GM19328 (cell line): ENCODE measurements at regions not wholly inside any gene's neighbourhood (a gene's known extent, or its start where the extent isn't known, plus 50 kb on each side); places are given as distances from the start of the nearest gene placed in this dataset.
"Not testable (repeated sequence)": the region's sequence is repeated elsewhere in the genome, so short reads cannot be mapped to it uniquely, and the experiment has no call there.

Source experiments
- ATAC-seq: cut with Tn5 transposase; IDR thresholded peaks from one replicate; pipeline ENCODE4 v1.9.1; 2021; ENCODE audit warnings: mild to moderate bottlenecking, moderate library complexity; ENCODE audit not compliant: unreplicated experiment

GRCh38 chr15:34700891-34701427 is 53.8 kb downstream of the GJD2 start:
- ATAC-seq = no peak

- ATAC-seq = no peak
Measured at GRCh38 chr15:34699968-34700640, 54.7 kb downstream of the GJD2 start.

GRCh38 chr15:34696506-34696905 is 58.3 kb downstream of the GJD2 start:
- no peak for ATAC-seq

- no peak for ATAC-seq
Measured at GRCh38 chr15:34693053-34693744, 61.6 kb downstream of the GJD2 start.

GRCh38 chr15:34691034-34691433 is 63.8 kb downstream of the GJD2 start:
- no peak for ATAC-seq

- no peak for ATAC-seq
Measured at GRCh38 chr15:34688699-34689098, 66.1 kb downstream of the GJD2 start.

DNA sequence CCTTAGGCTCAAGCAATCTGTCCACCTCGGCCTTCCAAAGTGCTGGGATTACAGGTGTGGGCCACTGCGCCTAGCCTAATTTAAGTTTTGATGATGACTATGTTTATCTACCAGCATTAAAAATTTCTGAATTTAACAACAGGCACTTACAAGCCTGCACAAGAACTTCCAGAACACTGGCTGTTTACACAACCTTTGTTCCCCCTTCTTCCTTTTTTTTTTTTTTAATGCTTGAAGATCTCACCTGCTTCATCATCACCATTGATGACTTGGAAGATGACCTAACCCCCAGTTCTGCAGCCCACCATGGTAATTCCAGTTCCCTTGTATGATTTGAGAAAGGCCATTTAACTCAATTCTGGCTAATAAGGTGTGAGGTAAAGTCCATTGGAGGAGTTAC is 70.4 kb downstream of the GJD2 start:
- no peak for ATAC-seq

DNA sequence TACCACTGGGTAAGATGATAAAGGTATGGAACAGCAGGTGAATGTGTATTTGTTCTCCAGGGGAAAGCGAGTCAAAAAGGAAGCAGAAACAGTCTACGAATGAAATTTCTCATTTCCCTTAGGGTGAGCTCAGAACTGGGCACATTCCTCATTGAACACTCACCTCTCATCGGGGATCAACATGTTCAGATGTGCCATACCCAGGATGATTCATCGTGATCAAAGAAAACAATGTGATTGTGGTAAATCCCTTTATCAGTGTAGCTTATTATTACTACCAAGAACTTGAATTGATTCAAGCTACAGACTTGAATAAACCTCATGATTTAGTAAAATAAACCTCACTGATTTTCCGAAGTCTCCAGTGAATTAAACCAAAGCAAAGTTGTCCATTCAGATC is 72.1 kb downstream of the GJD2 start:
- no peak for ATAC-seq

GRCh38 chr15:34679291-34679690 is 75.5 kb downstream of the GJD2 start:
- ATAC-seq = no peak

DNA sequence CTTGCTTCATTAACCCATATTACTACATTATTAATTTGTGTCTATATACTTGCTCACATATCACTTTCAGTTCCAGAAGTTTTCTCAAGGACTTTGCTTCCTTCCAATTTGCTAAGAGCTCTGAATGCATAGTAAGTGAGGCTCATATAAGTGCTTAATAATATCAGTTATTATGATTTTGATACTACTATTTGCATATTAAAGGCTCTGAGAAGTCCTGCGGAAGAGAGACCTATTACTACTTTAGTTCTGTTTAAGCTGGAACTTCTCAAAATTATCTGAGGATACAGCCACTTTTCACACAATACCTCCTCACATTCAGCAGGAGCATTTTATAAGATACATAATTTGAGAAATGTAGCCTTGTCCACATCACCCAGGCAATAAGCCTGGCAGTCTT is 81.6 kb downstream of the GJD2 start:
- no peak for ATAC-seq

DNA sequence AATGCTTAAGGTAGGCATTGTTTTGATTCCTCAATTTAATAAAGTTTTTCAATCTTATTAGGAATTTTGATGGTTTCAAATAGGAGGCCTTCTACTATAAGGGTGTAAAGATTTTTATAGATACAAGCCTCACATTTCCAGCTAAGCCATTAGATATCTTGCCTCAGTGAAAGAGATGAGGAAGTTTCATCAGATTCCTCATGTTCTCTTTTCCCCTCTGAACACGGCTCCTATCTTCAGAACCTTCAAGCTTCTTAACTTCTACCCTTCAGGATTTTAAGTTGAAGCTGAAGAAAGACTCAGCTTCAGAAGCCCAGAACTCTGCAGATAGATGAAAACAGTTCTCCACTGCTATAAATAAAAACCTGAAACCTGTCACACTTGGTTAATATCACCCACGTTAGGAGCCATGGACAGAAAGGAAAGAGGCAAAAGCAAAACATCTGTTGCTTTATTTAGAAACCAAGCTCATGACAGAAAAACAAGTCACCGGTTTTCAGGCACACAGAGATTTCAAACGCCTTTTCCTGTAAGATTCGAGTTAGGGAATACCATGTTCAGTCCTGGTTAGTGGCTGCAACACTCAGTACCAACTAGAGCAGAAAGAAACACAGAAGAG is 82.2 kb upstream of the GOLGA8B start:
- no peak for ATAC-seq

DNA sequence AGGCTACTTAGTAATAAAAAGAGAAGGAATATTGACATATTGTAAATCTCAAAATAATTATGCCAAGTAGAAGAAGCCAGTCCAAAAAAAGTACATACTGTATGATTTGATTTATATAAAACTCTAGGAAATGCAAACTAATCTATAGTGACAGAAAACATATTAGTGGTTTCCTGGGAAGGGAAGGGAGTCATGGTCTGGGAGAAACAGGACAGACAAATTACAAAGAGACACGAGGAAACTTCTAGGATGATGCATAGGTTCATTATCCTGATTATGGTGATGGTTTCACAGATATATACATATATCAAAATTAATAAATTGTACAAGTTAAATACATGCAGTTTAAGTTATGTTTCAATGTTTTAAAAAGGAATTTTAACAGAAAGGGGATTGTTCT is 81.0 kb upstream of the GOLGA8B start:
- no peak for ATAC-seq

- ATAC-seq = no peak
Measured at GRCh38 chr15:34663101-34663500, 79.7 kb upstream of the GOLGA8B start.

DNA sequence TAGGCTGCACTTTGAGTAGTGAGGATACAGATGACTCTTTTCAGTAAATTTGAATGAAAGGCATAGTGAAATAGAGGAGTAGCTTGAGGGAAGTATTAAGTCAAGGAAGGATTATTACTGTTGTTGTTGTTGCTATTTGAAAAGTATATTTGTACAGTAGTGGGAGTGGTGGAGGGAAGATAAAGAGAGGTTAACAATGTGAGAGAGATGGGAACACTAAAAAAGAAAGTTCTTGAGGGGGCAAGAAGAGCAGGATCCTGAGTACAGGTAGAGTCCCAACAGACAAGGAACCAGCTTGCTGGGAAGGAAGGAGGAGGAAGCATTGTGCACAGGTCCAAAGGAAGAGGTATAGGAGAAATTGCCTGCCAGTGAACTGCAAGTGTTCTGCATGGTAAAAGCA is 75.6 kb upstream of the GOLGA8B start:
- no peak for ATAC-seq

GRCh38 chr15:34657469-34658127 is 74.1 kb upstream of the GOLGA8B start:
- ATAC-seq = no peak

GRCh38 chr15:34656005-34656796 is 72.8 kb upstream of the GOLGA8B start:
- no peak for ATAC-seq

DNA sequence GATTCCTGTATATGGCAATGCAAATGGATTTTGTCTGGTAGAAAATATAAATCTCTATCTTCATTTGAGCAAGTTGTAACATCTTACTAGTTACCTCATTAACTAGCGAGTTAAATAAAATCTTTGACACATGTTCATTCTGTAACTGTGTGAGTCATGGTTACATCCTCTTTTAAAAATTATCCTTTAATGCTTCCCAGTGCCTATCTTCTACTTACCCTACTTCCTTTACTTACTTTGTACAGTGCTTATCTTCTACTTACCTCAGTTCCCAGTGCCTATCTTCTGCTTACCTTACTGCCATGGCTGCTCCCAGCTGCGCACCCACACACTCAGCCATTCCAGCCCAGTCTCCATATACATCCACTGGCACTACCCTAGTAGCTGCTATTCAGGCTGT is 71.9 kb upstream of the GOLGA8B start:
- no peak for ATAC-seq

- ATAC-seq = no peak
Measured at GRCh38 chr15:34654625-34655024, 71.2 kb upstream of the GOLGA8B start.

GRCh38 chr15:34653992-34654391 is 70.5 kb upstream of the GOLGA8B start:
- no peak for ATAC-seq

DNA sequence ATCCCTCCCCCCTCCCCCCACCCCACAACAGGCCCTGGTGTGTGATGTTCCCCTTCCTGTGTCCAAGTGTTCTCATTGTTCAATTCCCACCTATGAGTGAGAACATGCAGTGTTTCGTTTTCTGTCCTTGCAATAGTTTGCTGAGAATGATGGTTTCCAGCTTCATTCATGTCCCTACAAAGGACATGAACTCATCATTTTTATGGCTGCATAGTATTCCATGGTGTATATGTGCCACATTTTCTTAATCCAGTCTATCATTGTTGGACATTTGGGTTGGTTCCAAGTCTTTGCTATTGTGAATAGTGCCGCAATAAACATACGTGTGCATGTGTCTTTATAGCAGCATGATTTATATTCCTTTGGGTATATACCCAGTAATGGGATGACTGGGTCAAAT is 69.9 kb upstream of the GOLGA8B start:
- not testable (repeated sequence) for ATAC-seq

- ATAC-seq = no peak
Measured at GRCh38 chr15:34652726-34653033, 69.2 kb upstream of the GOLGA8B start.
